ENCODE measurements at regions not wholly inside any gene's neighbourhood (a gene's known extent, or its start where the extent isn't known, plus 50 kb on each side); places are given as distances from the start of the nearest gene placed in this dataset.
A peak's percentile ranks its signal among the peaks of the same experiment; 100 is the strongest.
"Not testable (repeated sequence)": the region's sequence is repeated elsewhere in the genome, so short reads cannot be mapped to it uniquely, and the experiment has no call there.

- H2AK5ac ChIP-seq (ENCODE audit: low read depth, low read length): no peak overlapping the region
- H3K27me3 ChIP-seq (ENCODE audit: control insufficient read depth in 3 of 3, insufficient read depth in 3 of 3, low read depth in 1 of 3, low read length in 3 of 3): no peaks in the 10 kb centered on the region
- H3K9me3 ChIP-seq (replicated peaks in 1 of 2; ENCODE audit: control insufficient read depth in 2 of 2, insufficient read depth in 1 of 2, low read depth in 1 of 2, low read length in 2 of 2): no peaks in the 10 kb centered on the region
- no peak overlapping the region for H2BK120ac ChIP-seq (ENCODE audit: low read depth, low read length)
- H3K9ac ChIP-seq (ENCODE audit: low read depth, low read length, poor library complexity): no peak overlapping the region
- no peak overlapping the region for H3K18ac ChIP-seq (ENCODE audit: low read length)
- peak overlapping the region; percentile 40 for H4K91ac ChIP-seq (ENCODE audit: low read depth, low read length, poor library complexity)
- no peaks in the 10 kb centered on the region for H3K36me3 ChIP-seq (replicated peaks in 1 of 2; ENCODE audit: control insufficient read depth in 2 of 2, insufficient read depth in 2 of 2, low read length in 2 of 2)
- no peak overlapping the region for H3K4me2 ChIP-seq (ENCODE audit: insufficient read depth, low read length, poor library complexity, severe bottlenecking)
- no peak overlapping the region for H2BK12ac ChIP-seq (ENCODE audit: low read length)
- H2AFZ ChIP-seq (ENCODE audit: low read length): no peak overlapping the region
- H3K14ac ChIP-seq (ENCODE audit: low read length): no peak overlapping the region
- H3K4ac ChIP-seq (ENCODE audit: low read length): no peak overlapping the region
- H2BK5ac ChIP-seq (ENCODE audit: low read length): no peak overlapping the region
- WGBS, 2 donors (ENCODE audit: extremely low coverage in 2 of 2, insufficient read length in 2 of 2, insufficient replicate concordance in 1 of 2): no CpG with 5 or more reads among the region's 22 CpGs
- no peak overlapping the region for H3K4me3 ChIP-seq (ENCODE audit: low read length in 2 of 2)
- H3K79me1 ChIP-seq (ENCODE audit: low read depth, low read length): no peaks in the 10 kb centered on the region
- peak overlapping the region; percentile 26 for H3K23ac ChIP-seq (ENCODE audit: low read depth, low read length, poor library complexity)
- H3K27ac ChIP-seq (replicated peaks; ENCODE audit: low read length): no peak overlapping the region
- peaks cover 1 to 5% of the 10 kb centered on the region in 2 donors for H3K4me1 ChIP-seq (ENCODE audit: control insufficient read depth in 2 of 2, insufficient read depth in 1 of 2, low read depth in 1 of 2, low read length in 2 of 2)
- DNase-seq (ENCODE audit: low spot score): no peak
- no peak overlapping the region for H4K8ac ChIP-seq (ENCODE audit: low read depth, low read length)
- no peak overlapping the region for H2BK15ac ChIP-seq (ENCODE audit: low read length)
These were observed 155.1 kb downstream of the C16orf95 start for GRCh38 chr16:87161822-87162676.

GRCh38 chr16:87162799-87163198 is 154.4 kb downstream of the C16orf95 start:
- not testable (repeated sequence) for H3K27me3 ChIP-seq (ENCODE audit: control insufficient read depth in 3 of 3, insufficient read depth in 3 of 3, low read depth in 1 of 3, low read length in 3 of 3); H2BK12ac ChIP-seq (ENCODE audit: low read length); H2BK15ac ChIP-seq (ENCODE audit: low read length)

GRCh38 chr16:87163637-87164036 is 153.6 kb downstream of the C16orf95 start:
- H2BK5ac ChIP-seq (ENCODE audit: low read length): no peak overlapping the region
- H3K79me1 ChIP-seq (ENCODE audit: low read depth, low read length): no peaks in the 10 kb centered on the region
- H2AK5ac ChIP-seq (ENCODE audit: low read depth, low read length): no peak overlapping the region
- H3K36me3 ChIP-seq (replicated peaks in 1 of 2; ENCODE audit: control insufficient read depth in 2 of 2, insufficient read depth in 2 of 2, low read length in 2 of 2): no peaks in the 10 kb centered on the region
- H2BK15ac ChIP-seq (ENCODE audit: low read length): no peak overlapping the region
- no peak overlapping the region for H3K4me2 ChIP-seq (ENCODE audit: insufficient read depth, low read length, poor library complexity, severe bottlenecking)
- no peaks in the 10 kb centered on the region for H3K9me3 ChIP-seq (replicated peaks in 1 of 2; ENCODE audit: control insufficient read depth in 2 of 2, insufficient read depth in 1 of 2, low read depth in 1 of 2, low read length in 2 of 2)
- no peak overlapping the region for H3K4me3 ChIP-seq (ENCODE audit: low read length in 2 of 2)
- no CpG with 5 or more reads among the region's 2 CpGs for WGBS, 2 donors (ENCODE audit: extremely low coverage in 2 of 2, insufficient read length in 2 of 2, insufficient replicate concordance in 1 of 2)
- no peak overlapping the region for H3K18ac ChIP-seq (ENCODE audit: low read length)
- no peak overlapping the region for H3K9ac ChIP-seq (ENCODE audit: low read depth, low read length, poor library complexity)
- no peak overlapping the region for H2AFZ ChIP-seq (ENCODE audit: low read length)
- no peak overlapping the region for H2BK12ac ChIP-seq (ENCODE audit: low read length)
- DNase-seq (ENCODE audit: low spot score): no peak
- peaks cover 1 to 5% of the 10 kb centered on the region in 2 donors for H3K4me1 ChIP-seq (ENCODE audit: control insufficient read depth in 2 of 2, insufficient read depth in 1 of 2, low read depth in 1 of 2, low read length in 2 of 2)
- no peak overlapping the region for H2BK120ac ChIP-seq (ENCODE audit: low read depth, low read length)
- H3K27ac ChIP-seq (replicated peaks; ENCODE audit: low read length): no peak overlapping the region
- H3K27me3 ChIP-seq (ENCODE audit: control insufficient read depth in 3 of 3, insufficient read depth in 3 of 3, low read depth in 1 of 3, low read length in 3 of 3): no peaks in the 10 kb centered on the region
- no peak overlapping the region for H3K4ac ChIP-seq (ENCODE audit: low read length)
- no peak overlapping the region for H3K23ac ChIP-seq (ENCODE audit: low read depth, low read length, poor library complexity)
- no peak overlapping the region for H4K8ac ChIP-seq (ENCODE audit: low read depth, low read length)
- no peak overlapping the region for H4K91ac ChIP-seq (ENCODE audit: low read depth, low read length, poor library complexity)
- no peak overlapping the region for H3K14ac ChIP-seq (ENCODE audit: low read length)

More at GRCh38 chr16:87162799-87163198, 154.4 kb downstream of the C16orf95 start:
- not testable (repeated sequence) for H2BK120ac ChIP-seq (ENCODE audit: low read depth, low read length); H3K9ac ChIP-seq (ENCODE audit: low read depth, low read length, poor library complexity); H3K4me2 ChIP-seq (ENCODE audit: insufficient read depth, low read length, poor library complexity, severe bottlenecking); H3K4ac ChIP-seq (ENCODE audit: low read length); H2BK5ac ChIP-seq (ENCODE audit: low read length); H2AK5ac ChIP-seq (ENCODE audit: low read depth, low read length); H3K27ac ChIP-seq (replicated peaks; ENCODE audit: low read length); H3K4me1 ChIP-seq (ENCODE audit: control insufficient read depth in 2 of 2, insufficient read depth in 1 of 2, low read depth in 1 of 2, low read length in 2 of 2); H3K23ac ChIP-seq (ENCODE audit: low read depth, low read length, poor library complexity); H3K14ac ChIP-seq (ENCODE audit: low read length); DNase-seq (ENCODE audit: low spot score); H3K9me3 ChIP-seq (replicated peaks in 1 of 2; ENCODE audit: control insufficient read depth in 2 of 2, insufficient read depth in 1 of 2, low read depth in 1 of 2, low read length in 2 of 2); H3K36me3 ChIP-seq (replicated peaks in 1 of 2; ENCODE audit: control insufficient read depth in 2 of 2, insufficient read depth in 2 of 2, low read length in 2 of 2); H3K79me1 ChIP-seq (ENCODE audit: low read depth, low read length); H3K4me3 ChIP-seq (ENCODE audit: low read length in 2 of 2); H4K91ac ChIP-seq (ENCODE audit: low read depth, low read length, poor library complexity); H2AFZ ChIP-seq (ENCODE audit: low read length); H4K8ac ChIP-seq (ENCODE audit: low read depth, low read length); H3K18ac ChIP-seq (ENCODE audit: low read length)
- no CpG with 5 or more reads among the region's 22 CpGs for WGBS, 2 donors (ENCODE audit: extremely low coverage in 2 of 2, insufficient read length in 2 of 2, insufficient replicate concordance in 1 of 2)

GRCh38 chr16:87165151-87165550 is 152.0 kb downstream of the C16orf95 start:
- Histone ChIP-seq H3K4ac (ENCODE audit: low read length) (no peak overlapping the region), H3K4me3 (ENCODE audit: low read length in 2 of 2) (no peak overlapping the region), H3K36me3 (replicated peaks in 1 of 2; ENCODE audit: control insufficient read depth in 2 of 2, insufficient read depth in 2 of 2, low read length in 2 of 2) (no peaks in the 10 kb centered on the region), H2AK5ac (ENCODE audit: low read depth, low read length) (no peak overlapping the region), H3K23ac (ENCODE audit: low read depth, low read length, poor library complexity) (no peak overlapping the region), H2AFZ (ENCODE audit: low read length) (no peak overlapping the region), H3K4me2 (ENCODE audit: insufficient read depth, low read length, poor library complexity, severe bottlenecking) (no peak overlapping the region), H3K27me3 (ENCODE audit: control insufficient read depth in 3 of 3, insufficient read depth in 3 of 3, low read depth in 1 of 3, low read length in 3 of 3) (no peaks in the 10 kb centered on the region), H3K14ac (ENCODE audit: low read length) (no peak overlapping the region), H4K91ac (ENCODE audit: low read depth, low read length, poor library complexity) (no peak overlapping the region), H3K9me3 (replicated peaks in 1 of 2; ENCODE audit: control insufficient read depth in 2 of 2, insufficient read depth in 1 of 2, low read depth in 1 of 2, low read length in 2 of 2) (no peaks in the 10 kb centered on the region), H3K79me1 (ENCODE audit: low read depth, low read length) (no peaks in the 10 kb centered on the region), H2BK12ac (ENCODE audit: low read length) (no peak overlapping the region), H3K4me1 (ENCODE audit: control insufficient read depth in 2 of 2, insufficient read depth in 1 of 2, low read depth in 1 of 2, low read length in 2 of 2) (peaks cover 1 to 4% of the 10 kb centered on the region in 2 donors), H2BK120ac (ENCODE audit: low read depth, low read length) (no peak overlapping the region), H2BK5ac (ENCODE audit: low read length) (no peak overlapping the region), H4K8ac (ENCODE audit: low read depth, low read length) (no peak overlapping the region), H2BK15ac (ENCODE audit: low read length) (no peak overlapping the region), H3K27ac (replicated peaks; ENCODE audit: low read length) (no peak overlapping the region), H3K9ac (ENCODE audit: low read depth, low read length, poor library complexity) (no peak overlapping the region), H3K18ac (ENCODE audit: low read length) (no peak overlapping the region)
- no CpG with 5 or more reads among the region's 4 CpGs for WGBS, 2 donors (ENCODE audit: extremely low coverage in 2 of 2, insufficient read length in 2 of 2, insufficient replicate concordance in 1 of 2)
- no peak for DNase-seq (ENCODE audit: low spot score)
